Jurkat, Clone E6-1 (cell line): ENCODE measurements at regions not wholly inside any gene's neighbourhood (a gene's known extent, or its start where the extent isn't known, plus 50 kb on each side); places are given as distances from the start of the nearest gene placed in this dataset.
A peak's percentile ranks its signal among the peaks of the same experiment; 100 is the strongest.
"Not testable (repeated sequence)": the region's sequence is repeated elsewhere in the genome, so short reads cannot be mapped to it uniquely, and the experiment has no call there.

Experiments used
- DNase-seq: peaks from one replicate; pipeline ENCODE4 v3.0.0-alpha.2; 2011; ENCODE audit warnings: low read depth, low spot score
- H3K4me3 ChIP-seq: 2 replicates; pipeline ENCODE4 v1.5.1; 2011; ENCODE audit warnings: mild to moderate bottlenecking, low read length, control low read depth, moderate library complexity

DNA sequence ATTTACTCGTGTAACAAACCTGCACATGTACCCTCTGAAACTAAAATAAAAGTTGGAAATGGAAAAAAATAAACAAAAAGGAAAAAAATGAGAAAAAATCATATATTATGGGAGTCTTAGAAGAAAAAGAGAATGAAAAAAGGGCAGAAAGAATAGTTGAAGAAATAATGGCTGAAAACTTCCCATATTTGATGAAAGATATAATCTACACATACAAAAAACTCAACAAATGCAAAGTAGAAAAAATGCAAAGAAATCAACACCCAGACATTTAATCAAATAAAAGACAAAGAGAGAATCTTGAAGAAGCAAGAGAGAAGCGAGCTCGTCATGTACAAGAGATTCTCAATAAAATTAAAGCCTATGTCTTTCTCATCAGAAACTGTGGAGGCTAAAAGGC is 73.8 kb downstream of the SLC25A46 start:
- H3K4me3 ChIP-seq: no peak overlapping the region
- DNase-seq: no peak

DNA sequence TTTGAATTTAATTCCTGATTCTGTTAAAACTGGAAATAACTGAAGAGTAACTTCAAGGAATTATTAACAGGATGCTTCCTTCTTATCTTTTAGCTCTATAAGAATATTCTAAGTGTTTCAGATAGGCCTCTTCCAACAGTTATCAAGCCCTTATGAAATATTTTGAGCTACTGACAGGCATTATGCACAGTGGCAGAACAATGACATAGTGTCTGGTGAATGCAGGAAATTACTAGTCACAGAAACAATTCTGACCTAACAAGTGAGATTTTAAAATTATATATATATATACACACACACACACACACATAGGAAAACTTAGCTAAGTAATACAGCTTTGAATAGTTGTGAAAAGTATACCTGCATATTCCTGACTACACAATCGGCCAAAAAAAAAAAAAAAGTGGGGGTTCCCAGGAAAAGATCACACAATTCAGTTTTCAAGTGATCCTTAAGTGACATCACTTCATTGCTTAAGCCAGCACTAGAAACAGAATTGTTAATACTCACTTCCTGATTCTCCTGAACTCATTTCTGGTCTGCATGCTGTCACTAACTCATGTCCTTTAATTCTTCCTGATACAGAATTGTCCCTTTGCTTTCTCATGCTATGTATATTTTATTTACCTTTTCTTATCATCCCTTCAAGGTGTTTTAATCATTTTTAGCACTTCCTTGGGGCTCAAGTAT is 77.3 kb downstream of the SLC25A46 start:
- H3K4me3 ChIP-seq: no peak overlapping the region
- DNase-seq: no peak

DNA sequence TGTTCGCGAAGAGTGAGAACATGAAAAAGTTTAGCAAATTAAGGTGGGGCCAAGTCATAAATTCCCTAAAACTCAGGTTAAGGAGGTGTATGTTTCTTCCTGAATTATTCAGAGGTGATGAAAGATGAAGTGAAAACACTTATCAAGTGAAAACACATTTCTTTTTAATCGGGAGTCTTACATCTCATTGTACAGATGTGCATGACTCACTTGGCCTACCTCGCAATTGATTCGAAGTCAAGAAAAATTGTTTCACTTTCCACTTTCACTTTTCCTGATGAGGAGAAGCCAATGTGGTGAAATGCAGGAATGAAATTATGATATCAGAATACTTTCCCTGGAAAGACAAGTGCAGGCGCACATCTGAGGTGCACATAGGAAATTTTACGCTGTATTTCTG is 78.7 kb downstream of the SLC25A46 start:
- no peak for DNase-seq

DNA sequence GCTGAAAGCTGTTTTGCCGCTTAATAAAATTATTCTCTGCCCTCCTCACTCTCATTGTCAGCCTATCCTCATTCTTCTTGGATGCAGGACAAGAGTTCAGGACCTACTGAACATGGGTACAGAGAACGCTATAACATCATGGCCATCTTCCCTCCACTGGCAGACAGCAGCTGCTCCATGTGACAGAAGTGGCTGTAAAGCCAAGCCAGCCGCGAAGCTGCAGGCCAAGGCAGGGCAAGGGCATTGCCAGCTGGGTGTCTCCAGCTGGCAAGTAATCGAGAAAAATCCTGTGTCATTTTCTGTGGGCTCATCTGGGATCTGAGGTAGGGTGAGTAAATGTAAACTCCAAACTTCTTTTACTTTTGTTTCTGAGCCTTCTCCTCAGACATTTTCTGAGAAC is 84.8 kb downstream of the SLC25A46 start:
- DNase-seq: no peak
- H3K4me3 ChIP-seq: no peak overlapping the region

More for the DNA sequence above, 78.7 kb downstream of the SLC25A46 start:
- H3K4me3 ChIP-seq: no peak overlapping the region

DNA sequence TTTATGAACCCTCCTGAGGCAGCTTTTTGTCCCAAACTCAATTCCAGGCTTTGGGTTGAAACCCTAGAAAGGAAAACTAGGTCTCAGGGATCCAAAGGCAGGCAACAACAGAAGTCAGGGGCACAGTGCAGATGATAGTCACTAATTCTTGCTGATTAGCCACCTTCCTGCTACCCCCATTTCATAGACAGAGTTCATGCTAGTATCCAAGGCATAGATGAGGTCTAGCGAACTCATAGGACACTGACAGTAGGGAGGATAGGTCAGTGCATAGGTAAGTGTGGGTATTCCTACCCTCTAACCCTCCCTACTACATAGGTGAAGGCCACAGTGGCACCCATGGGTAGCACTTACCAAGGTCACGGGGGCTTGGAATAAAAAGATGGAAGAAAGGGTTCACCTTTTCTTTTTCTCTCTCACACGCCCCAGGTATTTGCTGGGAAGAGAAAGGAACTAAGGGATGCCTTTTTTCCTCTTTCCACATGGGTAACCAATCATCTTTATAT is 86.2 kb downstream of the SLC25A46 start:
- H3K4me3 ChIP-seq: no peak overlapping the region
- DNase-seq: no peak

DNA sequence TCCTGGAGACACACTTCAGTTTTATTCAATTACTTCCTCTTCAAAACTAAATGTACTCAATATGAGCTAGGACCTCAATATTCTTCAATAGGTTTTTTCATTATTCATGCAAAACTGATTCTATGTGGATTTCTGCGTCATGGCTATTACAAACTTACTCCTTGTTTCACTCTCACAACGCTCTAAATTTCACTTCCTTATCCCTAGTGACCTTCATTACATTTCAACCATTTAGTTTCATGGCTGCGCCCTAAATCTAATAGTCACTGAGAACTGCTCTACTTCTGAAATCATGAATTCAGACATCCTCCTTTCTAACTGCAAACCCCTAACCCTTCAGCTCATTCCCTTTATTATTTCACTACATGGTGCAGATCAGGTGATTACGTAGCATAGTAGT is 93.9 kb downstream of the SLC25A46 start:
- no peak for DNase-seq
- no peak overlapping the region for H3K4me3 ChIP-seq

DNA sequence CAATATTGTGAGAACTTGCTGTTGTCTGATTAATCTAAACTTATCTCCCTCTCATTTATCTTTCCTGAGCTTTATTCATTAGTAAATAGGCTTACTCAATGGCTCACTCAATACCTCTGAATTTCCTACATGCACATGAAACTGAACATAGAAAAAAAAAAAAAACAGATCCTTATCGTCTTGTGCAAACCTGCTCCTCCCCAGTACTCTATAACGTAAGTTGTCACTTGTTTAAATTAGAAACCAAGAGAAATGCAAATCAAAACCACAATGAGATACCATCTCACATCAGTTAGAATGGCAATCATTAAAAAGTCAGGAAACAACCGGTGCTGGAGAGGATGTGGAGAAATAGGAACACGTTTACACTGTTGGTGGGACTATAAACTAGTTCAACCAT is 96.1 kb downstream of the SLC25A46 start:
- DNase-seq: peak; percentile 85

DNA sequence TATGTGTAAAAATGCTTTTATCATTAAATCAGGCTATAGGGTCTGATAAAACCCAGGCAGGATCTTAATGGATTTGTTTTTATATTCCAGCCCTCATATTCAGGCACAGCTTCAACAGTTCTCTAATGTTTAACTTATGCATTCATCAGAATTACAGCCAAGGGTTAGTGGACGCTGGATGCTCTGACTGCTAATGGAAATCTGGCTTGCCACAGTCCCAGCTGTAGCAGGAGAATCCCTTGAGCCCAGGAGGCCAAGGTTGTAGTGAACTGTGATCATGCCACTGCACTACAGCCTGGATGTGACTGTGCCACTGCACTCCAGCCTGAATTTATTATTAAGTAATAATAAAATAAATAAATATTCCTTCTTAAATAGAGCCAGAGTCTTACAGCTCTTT is 98.0 kb downstream of the SLC25A46 start:
- no peak for DNase-seq
- H3K4me3 ChIP-seq: no peak overlapping the region

More for the DNA sequence above, 96.1 kb downstream of the SLC25A46 start:
- not testable (repeated sequence) for H3K4me3 ChIP-seq

DNA sequence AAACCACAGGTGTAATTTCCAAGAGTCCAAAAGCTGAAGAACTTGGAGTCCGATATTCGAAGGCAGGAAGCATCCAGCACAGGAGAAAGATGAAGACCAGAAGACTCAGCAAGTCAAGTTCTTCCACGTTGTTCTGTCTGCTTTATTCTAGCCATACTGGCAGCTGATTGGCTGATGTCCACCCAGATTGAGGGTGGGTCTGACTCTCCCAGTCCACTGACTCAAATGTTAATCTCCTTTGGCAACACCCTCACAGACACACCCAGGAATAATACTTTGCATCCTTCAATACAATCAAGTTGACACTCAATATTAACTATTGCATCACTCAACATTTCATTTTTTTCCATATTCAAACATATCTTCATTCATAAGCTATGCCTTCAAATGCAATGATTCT is 99.5 kb downstream of the SLC25A46 start:
- not testable (repeated sequence) for H3K4me3 ChIP-seq, DNase-seq

DNA sequence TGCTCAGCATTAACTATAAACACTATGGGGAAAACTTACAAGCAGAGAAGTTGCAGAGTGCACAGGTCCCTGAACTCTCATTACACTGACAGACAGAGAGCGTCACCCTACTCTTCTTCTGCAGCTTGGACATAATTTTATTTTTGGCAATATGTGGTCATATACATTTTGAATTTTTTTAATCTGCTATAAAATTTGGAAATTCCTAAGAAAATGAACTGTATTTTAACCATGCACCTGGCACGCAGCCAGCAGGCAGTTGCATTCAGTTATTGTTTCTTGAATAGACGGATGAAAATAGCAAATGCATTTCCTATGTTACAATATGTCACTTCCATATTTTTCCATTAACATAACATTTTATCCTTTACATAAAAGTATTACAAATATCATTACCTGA is 100.2 kb downstream of the SLC25A46 start:
- H3K4me3 ChIP-seq: no peak overlapping the region

DNA sequence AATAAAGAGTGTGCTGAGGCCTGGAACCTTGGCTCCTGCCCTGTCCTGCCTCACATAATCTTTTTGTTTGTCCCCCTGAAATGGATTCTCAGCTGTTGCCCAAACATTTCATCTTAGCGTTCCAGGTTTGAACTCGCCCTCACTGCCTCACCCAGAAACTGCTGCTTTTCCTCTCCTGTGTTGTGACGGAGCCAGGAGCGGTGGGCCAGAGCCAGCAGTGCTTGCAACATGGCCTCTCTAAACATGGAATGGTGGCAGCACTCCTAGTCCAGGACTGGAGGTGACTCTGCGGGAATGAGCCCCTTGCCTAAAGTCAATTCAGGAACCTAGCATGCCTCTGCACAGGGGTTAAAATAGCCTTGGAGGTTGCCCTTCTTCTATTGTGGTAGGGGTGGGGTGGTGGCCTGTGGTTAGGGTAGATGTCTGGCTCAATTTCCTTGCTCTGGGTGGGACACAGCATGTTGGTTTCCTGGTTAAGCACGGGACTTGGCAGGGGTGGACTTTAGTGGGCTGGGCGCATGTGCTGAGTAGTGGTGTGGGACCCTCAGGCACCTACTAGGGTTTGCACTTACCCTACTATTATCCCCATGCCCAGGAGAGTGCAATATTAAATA is 101.6 kb downstream of the SLC25A46 start:
- no peak overlapping the region for H3K4me3 ChIP-seq
- no peak for DNase-seq

More for the DNA sequence above, 100.2 kb downstream of the SLC25A46 start:
- no peak for DNase-seq

DNA sequence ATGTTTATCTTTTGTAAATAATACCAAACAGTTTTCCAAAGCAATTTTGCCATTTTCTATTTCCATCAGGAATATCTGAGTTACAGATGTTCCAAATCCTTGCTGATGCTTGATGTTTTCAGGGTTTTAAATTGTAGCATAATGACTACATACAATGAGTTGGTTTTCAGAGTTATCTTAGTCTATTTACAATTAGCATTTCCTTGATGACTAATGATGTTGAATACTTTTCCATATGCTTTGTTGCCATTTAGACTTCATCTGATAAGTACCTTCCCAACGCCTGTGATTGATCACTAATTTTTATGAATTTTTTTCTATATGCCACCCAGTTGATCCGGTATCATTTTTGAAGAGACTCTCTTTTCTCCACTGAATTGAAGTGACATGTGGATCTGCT is 102.3 kb downstream of the SLC25A46 start:
- no peak overlapping the region for H3K4me3 ChIP-seq
- no peak for DNase-seq

DNA sequence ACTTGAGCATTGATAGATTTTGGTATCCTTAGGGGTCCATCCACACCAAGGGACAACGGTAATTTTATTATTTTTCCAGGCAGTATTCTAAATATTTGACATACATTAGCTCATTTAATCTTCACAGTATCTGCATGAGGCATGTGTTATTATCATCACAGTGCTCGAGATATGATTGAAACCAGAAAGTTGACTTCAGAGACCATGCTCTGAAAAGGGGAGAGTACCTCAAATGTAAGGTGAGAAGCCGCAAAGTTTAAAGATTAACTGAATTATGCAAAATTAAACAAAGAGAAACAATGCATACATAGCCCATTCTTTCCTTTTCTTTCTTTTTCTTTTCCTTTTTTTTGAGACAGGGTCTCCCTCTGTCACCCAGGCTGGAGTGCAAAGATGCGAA is 104.1 kb downstream of the SLC25A46 start:
- no peak overlapping the region for H3K4me3 ChIP-seq
- DNase-seq: no peak

DNA sequence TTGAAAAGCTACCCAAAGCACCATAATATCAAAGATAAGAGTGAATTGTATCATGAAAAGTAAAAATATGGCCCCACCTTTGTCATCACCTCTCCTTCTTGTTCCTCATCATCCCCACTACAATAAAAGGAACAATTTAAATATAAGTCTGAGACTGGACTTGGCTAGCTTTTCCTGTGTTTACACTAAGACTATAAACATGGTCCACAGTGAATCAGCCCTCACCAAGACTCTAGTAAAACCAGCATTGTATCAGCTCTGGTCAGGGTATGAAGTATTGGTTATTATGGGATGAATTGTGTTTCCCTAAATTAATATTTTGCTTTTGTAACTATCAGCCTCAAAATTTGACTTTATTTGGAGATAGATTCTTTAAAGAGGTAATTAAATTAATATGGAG is 105.4 kb downstream of the SLC25A46 start:
- H3K4me3 ChIP-seq: no peak overlapping the region
- DNase-seq: no peak

DNA sequence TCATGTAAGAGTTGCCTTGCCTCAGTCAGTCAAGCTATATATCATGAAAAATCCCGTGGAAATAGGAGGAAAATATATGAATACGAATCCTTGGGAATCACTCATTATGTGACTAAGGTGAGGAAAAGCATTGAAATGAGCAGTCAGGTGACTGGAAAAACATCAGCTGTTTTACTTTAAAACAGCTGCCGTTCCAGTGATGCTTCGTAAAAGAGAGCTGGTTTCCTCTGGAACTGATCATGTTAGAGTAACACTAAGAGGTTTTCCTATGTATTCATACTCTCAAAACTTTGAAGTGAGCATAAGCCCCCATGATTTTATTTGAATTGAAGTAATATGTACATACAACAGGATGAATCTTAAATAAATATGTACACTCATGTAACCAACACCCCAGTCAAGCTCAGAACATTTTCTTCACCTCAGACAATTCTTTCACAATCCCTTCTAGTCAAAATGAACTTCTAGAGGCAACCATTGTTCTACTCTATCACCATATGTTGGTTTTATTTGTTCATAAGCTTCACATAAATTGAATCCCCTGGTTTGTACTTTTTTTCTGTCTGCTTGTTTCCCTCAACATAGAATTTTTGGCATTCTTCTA is 107.7 kb downstream of the SLC25A46 start:
- DNase-seq: no peak
- no peak overlapping the region for H3K4me3 ChIP-seq

DNA sequence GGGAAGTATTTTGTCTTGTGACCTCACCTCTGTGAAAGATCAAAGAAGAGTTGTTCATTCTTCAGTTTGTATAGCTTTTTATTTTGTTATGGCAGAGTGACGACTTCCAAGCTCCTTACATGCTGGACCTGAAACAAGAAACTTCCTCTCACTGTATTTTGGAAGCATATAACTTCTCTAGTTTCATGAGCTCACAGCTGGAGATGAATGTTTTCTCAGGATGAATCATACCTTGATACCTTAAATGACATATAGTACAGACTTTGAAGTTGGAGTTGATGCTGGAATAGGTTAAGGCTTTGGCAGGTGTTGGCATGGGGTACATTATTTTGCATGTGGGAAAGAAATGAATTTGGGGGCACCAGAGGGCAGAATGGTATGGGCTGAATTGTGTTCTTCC is 112.5 kb downstream of the SLC25A46 start:
- DNase-seq: no peak
- H3K4me3 ChIP-seq: no peak overlapping the region

DNA sequence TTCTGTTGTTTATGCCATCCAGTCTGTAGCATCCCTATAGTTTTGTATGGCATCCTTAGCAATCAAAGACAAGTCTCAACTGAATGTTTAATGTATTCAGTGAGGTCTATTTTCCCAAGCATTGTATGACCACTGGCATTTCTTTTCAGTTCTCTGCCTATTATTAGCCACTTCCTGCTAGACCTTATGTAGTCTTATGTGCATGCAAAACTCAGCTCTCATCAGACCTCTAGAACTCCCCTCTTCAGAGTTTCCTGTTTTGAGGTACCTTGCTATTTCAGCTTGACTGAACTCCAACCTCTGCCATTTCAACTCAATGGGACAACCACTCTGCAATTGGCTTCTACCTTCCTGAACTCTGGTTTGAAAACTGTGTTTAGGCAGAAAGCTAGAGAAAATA is 113.2 kb downstream of the SLC25A46 start:
- no peak for DNase-seq
- H3K4me3 ChIP-seq: no peak overlapping the region

DNA sequence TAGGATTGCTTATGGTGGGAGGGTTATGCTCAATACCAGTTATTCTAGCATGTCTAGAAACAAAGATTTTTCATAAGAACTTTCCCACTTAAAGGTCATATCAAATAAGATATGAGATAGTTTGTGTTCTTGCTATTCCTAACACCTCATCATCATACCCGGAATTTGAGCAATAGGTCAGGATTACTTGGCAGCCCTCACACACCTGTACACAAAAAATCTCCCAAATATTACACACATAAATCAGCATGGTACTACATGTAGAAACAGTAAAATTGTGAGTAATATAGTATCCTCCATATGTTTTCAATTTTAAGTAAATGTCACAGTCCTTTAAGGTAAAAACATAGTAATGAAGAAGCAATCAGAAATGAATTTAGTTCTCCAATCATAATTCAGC is 113.7 kb downstream of the SLC25A46 start:
- no peak for DNase-seq
- no peak overlapping the region for H3K4me3 ChIP-seq

DNA sequence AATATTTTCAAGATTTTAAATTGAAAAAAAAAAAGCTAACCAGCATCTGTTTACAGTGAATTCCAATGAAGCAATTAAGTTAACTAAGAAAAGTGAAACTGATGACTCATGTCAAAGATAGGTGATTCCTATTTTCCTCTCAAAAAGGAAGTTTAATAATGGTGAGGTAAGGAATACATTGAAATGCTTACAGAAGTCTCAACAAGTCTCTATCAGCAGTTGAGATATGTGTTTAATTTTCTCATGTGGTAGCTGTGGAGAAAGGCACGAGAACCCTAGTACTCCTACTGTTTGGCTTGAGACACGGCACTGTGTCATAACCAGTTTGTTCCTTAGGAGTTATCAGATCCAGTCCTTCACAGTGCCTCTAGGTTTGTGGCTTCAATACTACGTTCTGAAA is 114.5 kb downstream of the SLC25A46 start:
- no peak overlapping the region for H3K4me3 ChIP-seq
- DNase-seq: no peak

DNA sequence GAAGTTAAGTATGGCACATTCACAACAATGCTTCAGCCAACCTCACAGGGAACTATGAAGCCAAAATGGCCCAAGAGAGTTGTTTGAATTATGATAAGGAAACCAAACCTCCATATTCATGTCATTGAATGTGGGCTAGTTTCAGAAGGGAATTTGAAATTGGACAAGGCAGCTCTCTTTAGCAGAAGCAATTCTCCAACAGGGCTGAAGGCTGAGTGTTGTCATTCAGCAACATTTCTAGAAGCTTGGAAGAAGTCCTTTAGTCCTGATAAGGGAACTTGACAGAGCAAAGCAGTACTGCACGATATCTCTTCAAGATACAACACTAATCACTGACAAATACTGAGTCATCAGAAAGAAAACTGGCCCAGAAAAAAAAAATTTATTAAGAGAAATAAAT is 115.4 kb downstream of the SLC25A46 start:
- no peak for DNase-seq
- no peak overlapping the region for H3K4me3 ChIP-seq

DNA sequence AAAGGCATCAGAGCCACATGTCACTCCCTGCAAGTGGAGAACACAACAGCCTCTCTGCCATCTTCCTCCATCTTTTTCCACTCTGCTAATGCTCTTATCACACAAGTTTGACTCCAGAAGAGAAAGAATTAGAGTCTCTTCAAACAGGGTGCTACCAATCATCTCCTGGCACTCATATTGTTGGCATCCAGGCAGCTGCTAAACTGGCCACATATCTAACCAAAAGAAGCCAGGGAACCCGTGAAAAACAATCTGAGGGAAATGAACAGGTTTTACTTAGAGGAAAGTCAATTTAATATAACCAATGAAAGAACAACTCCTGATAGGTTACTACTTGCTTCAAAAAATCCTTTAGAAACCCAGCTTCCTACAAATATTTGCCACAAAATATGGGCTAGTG is 117.2 kb downstream of the SLC25A46 start:
- H3K4me3 ChIP-seq: no peak overlapping the region
- no peak for DNase-seq
